GM10248 (cell line): ENCODE measurements at regions not wholly inside any gene's neighbourhood (a gene's known extent, or its start where the extent isn't known, plus 50 kb on each side); places are given as distances from the start of the nearest gene placed in this dataset.

Experiments used
- CTCF ChIA-PET: fragments of 300-600 bp; sonication (Branson Sonifier 250); formaldehyde crosslinking; extraction: SDS; loops from one replicate; lab custom pipeline; 2021; ENCODE audit warnings: antibody characterized with exemption; lab: Yijun Ruan, JAX
- POLR2A ChIA-PET: fragments of 350-650 bp; sonication (Branson Sonifier 250); formaldehyde crosslinking; extraction: SDS; loops from one replicate; lab custom pipeline; 2020; ENCODE audit warnings: antibody characterized with exemption; lab: Yijun Ruan, JAX
- DNase-seq: peaks from one replicate; pipeline ENCODE4 v3.0.0; 2012; ENCODE audit errors: extremely low spot score
- CTCF ChIP-seq: IDR thresholded peaks from 2 replicates; pipeline ENCODE4 v1.5.1; 2012; ENCODE audit warnings: mild to moderate bottlenecking, low read depth; ENCODE audit errors: extremely low read depth, missing control alignments, control extremely low read depth

- ChIA-PET CTCF (no interaction called here), POLR2A (no interaction called here)
- no peak for TF ChIP-seq CTCF
- no peak for DNase-seq
Observed at GRCh38 chr4:81796790-81797528, 325.3 kb upstream of the RASGEF1B start.

GRCh38 chr4:81792521-81792920 is 320.8 kb upstream of the RASGEF1B start:
- CTCF ChIA-PET = interaction anchor here (1.3 to 1.7 kb wide), 2 partner anchors 34 to 121 kb away, joined by 3 to 4 read pairs; no protein-coding TSS in a partner anchor

GRCh38 chr4:81790477-81790876 is 318.8 kb upstream of the RASGEF1B start:
- ChIA-PET POLR2A (no interaction called here), CTCF (interaction anchor here (1.0 to 1.9 kb wide), 2 partner anchors 10 to 11 kb away, joined by 3 to 4 read pairs; no protein-coding TSS in a partner anchor)
- no peak for DNase-seq
- TF ChIP-seq CTCF = no peak

More at GRCh38 chr4:81792521-81792920, 320.8 kb upstream of the RASGEF1B start:
- TF ChIP-seq CTCF = no peak
- POLR2A ChIA-PET = no interaction called here
- no peak for DNase-seq

- no peak for DNase-seq
- ChIA-PET POLR2A (no interaction called here), CTCF (interaction anchor here (1.0 to 1.9 kb wide), 4 partner anchors 10 to 28 kb away, joined by 3 to 4 read pairs (median 3); no protein-coding TSS in a partner anchor)
- no peak for TF ChIP-seq CTCF
Observed at GRCh38 chr4:81789741-81790399, 318.2 kb upstream of the RASGEF1B start.

GRCh38 chr4:81789158-81789557 is 317.5 kb upstream of the RASGEF1B start:
- CTCF ChIA-PET = interaction anchor here (1.0 to 1.9 kb wide), 3 partner anchors 9 to 27 kb away, joined by 3 to 4 read pairs (median 3); no protein-coding TSS in a partner anchor
- POLR2A ChIA-PET = no interaction called here
- no peak for TF ChIP-seq CTCF
- DNase-seq = no peak

GRCh38 chr4:81786766-81787165 is 315.1 kb upstream of the RASGEF1B start:
- CTCF ChIA-PET = interaction anchor here (1.2 to 2.6 kb wide), 2 partner anchors 8 to 22 kb away, joined by 3 to 7 read pairs; no protein-coding TSS in a partner anchor
- no peak for DNase-seq
- TF ChIP-seq CTCF = no peak
- POLR2A ChIA-PET = no interaction called here
